Lower lobe of right lung (tissue), 2 donors: ENCODE measurements at regions not wholly inside any gene's neighbourhood (a gene's known extent, or its start where the extent isn't known, plus 50 kb on each side); places are given as distances from the start of the nearest gene placed in this dataset.

Source experiments
- ATAC-seq, 2 donors: fragments of 200-7000 bp; cut with Tn5 transposase; one replicate each; pipeline ENCODE4 v1.9.1; 2020 to 2022; ENCODE audit warnings: mild to moderate bottlenecking in 2 of 2, moderate library complexity in 2 of 2
- DNase-seq: peaks from one replicate; pipeline ENCODE4 v3.0.0-alpha.2; 2020
- H3K27ac ChIP-seq: fragments of 200-600 bp; one replicate; pipeline ENCODE4 v1.8.0; 2022
- H3K27me3 ChIP-seq: fragments of 200-600 bp; one replicate; pipeline ENCODE4 v1.8.0; 2022; ENCODE audit warnings: low read depth
- H3K36me3 ChIP-seq: fragments of 200-600 bp; one replicate; pipeline ENCODE4 v1.8.0; 2022; ENCODE audit warnings: mild to moderate bottlenecking
- H3K4me1 ChIP-seq: fragments of 200-600 bp; one replicate; pipeline ENCODE4 v1.8.0; 2022
- H3K4me3 ChIP-seq: fragments of 200-600 bp; one replicate; pipeline ENCODE4 v1.8.0; 2022; ENCODE audit warnings: mild to moderate bottlenecking
- H3K9me3 ChIP-seq: fragments of 200-600 bp; one replicate; pipeline ENCODE4 v1.8.0; 2022
- CTCF ChIP-seq: fragments of 200-600 bp; IDR thresholded peaks from one replicate; pipeline ENCODE4 v1.8.0; 2022; ENCODE audit warnings: antibody characterized with exemption, mild to moderate bottlenecking
- intact Hi-C: fragments of 100-400 bp; cut with DNase I; formaldehyde crosslinking; loops from one replicate; pipeline ENCODE4 v1.11.0; 2022
- donor health status: DM: no; HTN: yes; CAD: no; lungs with severe emphysema.

- Histone ChIP-seq H3K27me3 (no peaks in the 10 kb centered on the region), H3K4me1 (no peaks in the 10 kb centered on the region), H3K36me3 (no peaks in the 10 kb centered on the region), H3K9me3 (no peaks in the 10 kb centered on the region), H3K4me3 (no peak overlapping the region), H3K27ac (no peak overlapping the region)
- intact Hi-C loops, result no loop called here
- no peak for ATAC-seq
- no peak for TF ChIP-seq CTCF
- no peak for DNase-seq
These were observed 382.8 kb upstream of the IRX1 start for GRCh38 chr5:3212869-3213268.

DNA sequence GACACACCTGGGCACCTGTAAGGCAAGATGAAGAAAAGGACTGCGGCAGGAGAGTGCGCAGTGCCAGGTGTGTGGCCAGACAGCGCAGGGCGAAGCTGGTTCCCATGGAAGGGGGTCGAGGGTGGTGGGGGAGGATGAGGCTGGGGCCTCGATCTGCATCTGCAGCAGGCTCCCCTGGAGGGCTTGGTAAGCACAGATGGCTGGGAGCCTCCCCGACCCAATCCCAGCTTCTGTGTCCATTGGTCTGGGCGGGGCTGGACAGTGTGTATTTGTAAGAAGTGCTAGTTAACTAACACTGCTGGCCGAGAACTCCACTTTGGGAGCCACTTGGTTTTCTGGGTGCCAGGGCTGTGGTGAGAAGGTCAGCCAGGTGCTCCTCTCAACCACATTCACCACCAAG, 385.1 kb upstream of the IRX1 start:
- no peaks in the 10 kb centered on the region for H3K36me3 ChIP-seq
- no peaks in the 10 kb centered on the region for H3K27me3 ChIP-seq
- H3K9me3 ChIP-seq, result no peaks in the 10 kb centered on the region
- ATAC-seq, result no peak
- no peak for DNase-seq
- no peak for TF ChIP-seq CTCF
- H3K4me3 ChIP-seq, result no peak overlapping the region
- H3K4me1 ChIP-seq, result no peaks in the 10 kb centered on the region
- intact Hi-C loops, result no loop called here
- H3K27ac ChIP-seq, result no peak overlapping the region

- intact Hi-C loops, result no loop called here
- Histone ChIP-seq H3K4me3 (no peak overlapping the region), H3K27ac (no peak overlapping the region), H3K36me3 (no peaks in the 10 kb centered on the region), H3K9me3 (no peaks in the 10 kb centered on the region), H3K4me1 (no peaks in the 10 kb centered on the region), H3K27me3 (no peaks in the 10 kb centered on the region)
- DNase-seq (no peak), ATAC-seq (no peak)
- TF ChIP-seq CTCF, result no peak
These were observed 385.7 kb upstream of the IRX1 start for GRCh38 chr5:3209918-3210317.

GRCh38 chr5:3202570-3202969, 393.1 kb upstream of the IRX1 start:
- H3K9me3 ChIP-seq, result no peaks in the 10 kb centered on the region
- ATAC-seq, result no peak
- H3K27ac ChIP-seq, result no peak overlapping the region
- H3K27me3 ChIP-seq, result peaks cover 19% of the 10 kb centered on the region
- H3K36me3 ChIP-seq, result no peaks in the 10 kb centered on the region
- H3K4me1 ChIP-seq, result no peaks in the 10 kb centered on the region
- TF ChIP-seq CTCF, result no peak
- intact Hi-C loops, result no loop called here
- H3K4me3 ChIP-seq, result no peak overlapping the region
- DNase-seq, result no peak

DNA sequence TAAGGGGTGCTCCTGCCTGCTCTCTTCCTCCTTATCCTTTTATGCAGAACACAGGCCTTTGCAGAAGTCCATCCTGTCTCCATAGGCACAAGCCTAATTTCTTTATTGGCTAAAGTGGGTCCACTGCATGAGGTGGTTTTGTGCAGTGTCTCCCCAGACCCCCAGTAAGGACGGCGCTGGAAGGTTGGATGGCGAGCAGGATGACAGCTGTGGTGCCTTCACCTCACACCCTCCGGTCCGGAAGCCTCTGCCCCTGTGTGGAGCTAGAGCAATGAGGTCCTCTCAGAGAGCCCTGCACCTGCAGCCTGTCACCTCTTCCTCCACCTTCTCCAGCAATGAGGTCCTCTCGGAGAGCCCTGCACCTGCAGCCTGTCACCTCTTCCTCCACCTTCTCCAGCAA, 393.7 kb upstream of the IRX1 start:
- ATAC-seq (no peak), DNase-seq (no peak)
- Histone ChIP-seq H3K27ac (no peak overlapping the region), H3K27me3 (peaks cover 23% of the 10 kb centered on the region), H3K9me3 (no peaks in the 10 kb centered on the region), H3K36me3 (no peaks in the 10 kb centered on the region), H3K4me1 (no peaks in the 10 kb centered on the region), H3K4me3 (no peak overlapping the region)
- intact Hi-C loops, result no loop called here
- no peak for TF ChIP-seq CTCF

DNA sequence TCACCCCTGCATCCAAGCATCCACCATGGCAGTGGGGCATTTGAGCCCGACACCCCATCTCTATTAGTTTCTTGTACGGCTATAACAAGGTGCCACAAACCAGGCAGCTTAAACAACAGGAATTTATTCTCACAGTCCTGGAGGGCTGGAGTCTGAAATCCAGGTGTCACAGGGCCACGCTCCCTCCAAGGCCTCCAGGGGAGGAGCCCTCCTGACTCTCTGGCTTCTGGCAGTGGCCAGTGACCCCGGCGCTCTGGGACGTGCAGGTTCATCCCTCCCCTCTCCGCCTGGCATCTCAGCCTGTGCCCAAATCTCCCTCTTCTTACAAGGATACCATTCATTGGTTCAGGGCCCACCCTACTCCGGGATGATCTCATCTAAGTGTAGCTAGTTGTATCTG, 394.5 kb upstream of the IRX1 start:
- H3K27me3 ChIP-seq, result peaks cover 23% of the 10 kb centered on the region
- no peak overlapping the region for H3K4me3 ChIP-seq
- H3K9me3 ChIP-seq, result no peaks in the 10 kb centered on the region
- intact Hi-C loops, result no loop called here
- H3K4me1 ChIP-seq, result no peaks in the 10 kb centered on the region
- H3K27ac ChIP-seq, result no peak overlapping the region
- no peak for TF ChIP-seq CTCF
- ATAC-seq, result no peak
- no peaks in the 10 kb centered on the region for H3K36me3 ChIP-seq
- DNase-seq, result no peak
